Hippocampal formation (tissue), 2 donors: ENCODE measurements at regions not wholly inside any gene's neighbourhood (a gene's known extent, or its start where the extent isn't known, plus 50 kb on each side); places are given as distances from the start of the nearest gene placed in this dataset.

Experiments
- DNase-seq, 2 donors: peaks; one replicate each; lab custom pipeline; 2025; lab: John Stamatoyannopoulos, UW

- no peak for DNase-seq
Observed at GRCh38 chr22:48864748-48865147, 962.9 kb downstream of the BRD1 start.

GRCh38 chr22:48863965-48864528 lies 963.6 kb downstream of the BRD1 start:
- DNase-seq = no peak

- DNase-seq = no peak
Observed at GRCh38 chr22:48860557-48860956, 967.1 kb downstream of the BRD1 start.

- DNase-seq = no peak
Observed at GRCh38 chr22:48858856-48859255, 968.8 kb downstream of the BRD1 start.

- DNase-seq = no peak
Observed at GRCh38 chr22:48858121-48858520, 969.6 kb downstream of the BRD1 start.

- no peak for DNase-seq
Observed at GRCh38 chr22:48857202-48857805, 970.4 kb downstream of the BRD1 start.

- no peak for DNase-seq
Observed at GRCh38 chr22:48856308-48856615, 971.4 kb downstream of the BRD1 start.

GRCh38 chr22:48855593-48856307 lies 971.9 kb downstream of the BRD1 start:
- no peak for DNase-seq

- DNase-seq = no peak
Observed at GRCh38 chr22:48855013-48855412, 972.7 kb downstream of the BRD1 start.

GRCh38 chr22:48853627-48854240 lies 973.9 kb downstream of the BRD1 start:
- no peak for DNase-seq

GRCh38 chr22:48851933-48852549 lies 975.6 kb downstream of the BRD1 start:
- no peak for DNase-seq

GRCh38 chr22:48850658-48851287 lies 976.9 kb downstream of the BRD1 start:
- no peak for DNase-seq

GRCh38 chr22:48849963-48850657 lies 977.6 kb downstream of the BRD1 start:
- no peak for DNase-seq

- DNase-seq = no peak
Observed at GRCh38 chr22:48849219-48849912, 978.3 kb downstream of the BRD1 start.

- no peak for DNase-seq
Observed at GRCh38 chr22:48846200-48846599, 981.5 kb downstream of the BRD1 start.

- no peak for DNase-seq
Observed at GRCh38 chr22:48845356-48845936, 982.2 kb downstream of the BRD1 start.

GRCh38 chr22:48844056-48844675 lies 983.5 kb downstream of the BRD1 start:
- no peak for DNase-seq

GRCh38 chr22:48843640-48844039 lies 984.0 kb downstream of the BRD1 start:
- DNase-seq = no peak

- no peak for DNase-seq
Observed at GRCh38 chr22:48842976-48843375, 984.7 kb downstream of the BRD1 start.

GRCh38 chr22:48842583-48842945 lies 985.1 kb downstream of the BRD1 start:
- no peak for DNase-seq
